ENCODE measurements at regions not wholly inside any gene's neighbourhood (a gene's known extent, or its start where the extent isn't known, plus 50 kb on each side); places are given as distances from the start of the nearest gene placed in this dataset.

GRCh38 chr3:89606151-89606550, 498.7 kb downstream of the EPHA3 start:
- no peaks in the 10 kb centered on the region for H3K9me3 ChIP-seq (ENCODE audit: low read depth, low read length)
- no peak overlapping the region for H3K4me2 ChIP-seq (ENCODE audit: insufficient read depth, low read length)
- TF ChIP-seq CTCF (IDR thresholded peaks at IDR 0.05; ENCODE audit: extremely low read depth, low read depth, low read length): no peak
- no peaks in the 10 kb centered on the region for H3K27me3 ChIP-seq (ENCODE audit: insufficient read depth, low read length)
- H4K20me1 ChIP-seq (ENCODE audit: insufficient read depth, low read length): no peaks in the 10 kb centered on the region
- H3K36me3 ChIP-seq (ENCODE audit: insufficient read depth, low read length): no peaks in the 10 kb centered on the region
- no peak overlapping the region for H2AFZ ChIP-seq (ENCODE audit: low read length)
- H3K4me1 ChIP-seq (ENCODE audit: insufficient read depth, low read length): no peaks in the 10 kb centered on the region
- H3K4me3 ChIP-seq (ENCODE audit: insufficient read depth, low read length): no peak overlapping the region
- no peaks in the 10 kb centered on the region for H3K79me2 ChIP-seq (ENCODE audit: insufficient read depth, low read length)
- H3K27ac ChIP-seq (ENCODE audit: low read depth, low read length): no peak overlapping the region
- DNase-seq (ENCODE audit: insufficient read length, low spot score, missing footprints): no peak

GRCh38 chr3:89612027-89612426, 504.6 kb downstream of the EPHA3 start:
- DNase-seq (ENCODE audit: insufficient read length, low spot score, missing footprints): no peak
- H3K4me2 ChIP-seq (ENCODE audit: insufficient read depth, low read length): no peak overlapping the region
- no peak overlapping the region for H3K27ac ChIP-seq (ENCODE audit: low read depth, low read length)
- H3K9me3 ChIP-seq (ENCODE audit: low read depth, low read length): no peaks in the 10 kb centered on the region
- H3K36me3 ChIP-seq (ENCODE audit: insufficient read depth, low read length): no peaks in the 10 kb centered on the region
- H2AFZ ChIP-seq (ENCODE audit: low read length): no peak overlapping the region
- no peak for TF ChIP-seq CTCF (IDR thresholded peaks at IDR 0.05; ENCODE audit: extremely low read depth, low read depth, low read length)
- H4K20me1 ChIP-seq (ENCODE audit: insufficient read depth, low read length): no peaks in the 10 kb centered on the region
- no peak overlapping the region for H3K4me3 ChIP-seq (ENCODE audit: insufficient read depth, low read length)
- H3K79me2 ChIP-seq (ENCODE audit: insufficient read depth, low read length): no peaks in the 10 kb centered on the region
- H3K27me3 ChIP-seq (ENCODE audit: insufficient read depth, low read length): no peaks in the 10 kb centered on the region
- no peaks in the 10 kb centered on the region for H3K4me1 ChIP-seq (ENCODE audit: insufficient read depth, low read length)

DNA sequence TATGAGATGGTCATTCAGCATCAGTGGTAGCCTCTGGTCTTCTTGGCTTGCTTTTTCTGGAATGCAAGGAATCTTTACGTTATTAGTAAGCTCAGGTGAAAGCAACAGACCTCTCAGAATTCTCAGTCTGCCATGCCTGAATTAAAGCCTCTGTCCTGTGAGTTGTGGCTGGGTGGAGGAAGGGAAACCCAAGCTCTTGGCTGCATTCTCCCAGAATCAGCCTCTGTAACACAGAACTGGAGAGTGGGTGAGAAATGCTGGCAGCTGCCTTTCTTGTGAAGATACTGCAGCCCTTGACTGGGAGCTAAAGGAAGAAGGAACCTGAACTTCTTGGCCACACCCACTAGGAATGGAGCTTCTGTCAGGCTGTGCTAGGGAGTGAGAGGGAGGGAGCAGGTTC, 505.8 kb downstream of the EPHA3 start:
- no peak for DNase-seq (ENCODE audit: insufficient read length, low spot score, missing footprints)
- Histone ChIP-seq H3K4me2 (ENCODE audit: insufficient read depth, low read length) (no peak overlapping the region), H3K27ac (ENCODE audit: low read depth, low read length) (no peak overlapping the region), H3K9me3 (ENCODE audit: low read depth, low read length) (no peaks in the 10 kb centered on the region), H3K4me1 (ENCODE audit: insufficient read depth, low read length) (no peaks in the 10 kb centered on the region), H4K20me1 (ENCODE audit: insufficient read depth, low read length) (no peaks in the 10 kb centered on the region), H3K27me3 (ENCODE audit: insufficient read depth, low read length) (no peaks in the 10 kb centered on the region), H3K4me3 (ENCODE audit: insufficient read depth, low read length) (no peak overlapping the region), H3K79me2 (ENCODE audit: insufficient read depth, low read length) (no peaks in the 10 kb centered on the region), H3K36me3 (ENCODE audit: insufficient read depth, low read length) (no peaks in the 10 kb centered on the region), H2AFZ (ENCODE audit: low read length) (no peak overlapping the region)
- no peak for TF ChIP-seq CTCF (IDR thresholded peaks at IDR 0.05; ENCODE audit: extremely low read depth, low read depth, low read length)

- no peak overlapping the region for H3K4me2 ChIP-seq (ENCODE audit: insufficient read depth, low read length)
- no peaks in the 10 kb centered on the region for H4K20me1 ChIP-seq (ENCODE audit: insufficient read depth, low read length)
- no peak overlapping the region for H3K27ac ChIP-seq (ENCODE audit: low read depth, low read length)
- H3K4me3 ChIP-seq (ENCODE audit: insufficient read depth, low read length): no peak overlapping the region
- H3K9me3 ChIP-seq (ENCODE audit: low read depth, low read length): no peaks in the 10 kb centered on the region
- H3K27me3 ChIP-seq (ENCODE audit: insufficient read depth, low read length): no peaks in the 10 kb centered on the region
- H2AFZ ChIP-seq (ENCODE audit: low read length): no peak overlapping the region
- no peaks in the 10 kb centered on the region for H3K36me3 ChIP-seq (ENCODE audit: insufficient read depth, low read length)
- no peaks in the 10 kb centered on the region for H3K4me1 ChIP-seq (ENCODE audit: insufficient read depth, low read length)
- TF ChIP-seq CTCF (IDR thresholded peaks at IDR 0.05; ENCODE audit: extremely low read depth, low read depth, low read length): no peak
- no peak for DNase-seq (ENCODE audit: insufficient read length, low spot score, missing footprints)
- H3K79me2 ChIP-seq (ENCODE audit: insufficient read depth, low read length): no peaks in the 10 kb centered on the region
These were observed 510.3 kb downstream of the EPHA3 start for GRCh38 chr3:89617706-89618105.

Data from osteoblast (primary cell).